ENCODE measurements at regions not wholly inside any gene's neighbourhood (a gene's known extent, or its start where the extent isn't known, plus 50 kb on each side); places are given as distances from the start of the nearest gene placed in this dataset.
"Not testable (repeated sequence)": the region's sequence is repeated elsewhere in the genome, so short reads cannot be mapped to it uniquely, and the experiment has no call there.

GRCh38 chr16:7804635-7805195 is 472.1 kb downstream of the RBFOX1 start:
- Histone ChIP-seq H3K36me3 (ENCODE audit: control insufficient read depth, insufficient read depth, low read length) (no peaks in the 10 kb centered on the region), H3K9me3 (ENCODE audit: control insufficient read depth, low read length) (no peaks in the 10 kb centered on the region), H3K27me3 (ENCODE audit: control insufficient read depth, insufficient read depth, low read length) (no peaks in the 10 kb centered on the region), H3K4me1 (ENCODE audit: control insufficient read depth, insufficient read depth, low read length) (no peaks in the 10 kb centered on the region), H3K9ac (ENCODE audit: low read length) (no peak overlapping the region), H3K4me3 (ENCODE audit: low read length) (no peak overlapping the region)

GRCh38 chr16:7792346-7792745 is 459.7 kb downstream of the RBFOX1 start:
- no peaks in the 10 kb centered on the region for H3K4me1 ChIP-seq (ENCODE audit: control insufficient read depth, insufficient read depth, low read length)
- no peaks in the 10 kb centered on the region for H3K27me3 ChIP-seq (ENCODE audit: control insufficient read depth, insufficient read depth, low read length)
- H3K36me3 ChIP-seq (ENCODE audit: control insufficient read depth, insufficient read depth, low read length) = no peaks in the 10 kb centered on the region
- no peaks in the 10 kb centered on the region for H3K9me3 ChIP-seq (ENCODE audit: control insufficient read depth, low read length)
- no peak overlapping the region for H3K9ac ChIP-seq (ENCODE audit: low read length)
- H3K4me3 ChIP-seq (ENCODE audit: low read length) = no peak overlapping the region

- Histone ChIP-seq H3K4me1 (ENCODE audit: control insufficient read depth, insufficient read depth, low read length) (no peaks in the 10 kb centered on the region), H3K9ac (ENCODE audit: low read length) (no peak overlapping the region), H3K4me3 (ENCODE audit: low read length) (no peak overlapping the region), H3K9me3 (ENCODE audit: control insufficient read depth, low read length) (no peaks in the 10 kb centered on the region), H3K27me3 (ENCODE audit: control insufficient read depth, insufficient read depth, low read length) (no peaks in the 10 kb centered on the region), H3K36me3 (ENCODE audit: control insufficient read depth, insufficient read depth, low read length) (no peaks in the 10 kb centered on the region)
These were observed 458.5 kb downstream of the RBFOX1 start for GRCh38 chr16:7791028-7791590.

GRCh38 chr16:7775072-7775488 is 442.4 kb downstream of the RBFOX1 start:
- no peaks in the 10 kb centered on the region for H3K9me3 ChIP-seq (ENCODE audit: control insufficient read depth, low read length)
- no peaks in the 10 kb centered on the region for H3K4me1 ChIP-seq (ENCODE audit: control insufficient read depth, insufficient read depth, low read length)
- no peaks in the 10 kb centered on the region for H3K27me3 ChIP-seq (ENCODE audit: control insufficient read depth, insufficient read depth, low read length)
- no peak overlapping the region for H3K4me3 ChIP-seq (ENCODE audit: low read length)
- no peak overlapping the region for H3K9ac ChIP-seq (ENCODE audit: low read length)
- H3K36me3 ChIP-seq (ENCODE audit: control insufficient read depth, insufficient read depth, low read length) = no peaks in the 10 kb centered on the region

GRCh38 chr16:7772722-7773121 is 440.1 kb downstream of the RBFOX1 start:
- no peak overlapping the region for H3K9ac ChIP-seq (ENCODE audit: low read length)
- H3K4me3 ChIP-seq (ENCODE audit: low read length) = no peak overlapping the region
- H3K4me1 ChIP-seq (ENCODE audit: control insufficient read depth, insufficient read depth, low read length) = no peaks in the 10 kb centered on the region
- H3K9me3 ChIP-seq (ENCODE audit: control insufficient read depth, low read length) = no peaks in the 10 kb centered on the region
- no peaks in the 10 kb centered on the region for H3K36me3 ChIP-seq (ENCODE audit: control insufficient read depth, insufficient read depth, low read length)
- H3K27me3 ChIP-seq (ENCODE audit: control insufficient read depth, insufficient read depth, low read length) = no peaks in the 10 kb centered on the region

GRCh38 chr16:7769091-7769490 is 436.4 kb downstream of the RBFOX1 start:
- not testable (repeated sequence) for H3K4me1 ChIP-seq (ENCODE audit: control insufficient read depth, insufficient read depth, low read length); H3K9me3 ChIP-seq (ENCODE audit: control insufficient read depth, low read length); H3K36me3 ChIP-seq (ENCODE audit: control insufficient read depth, insufficient read depth, low read length); H3K27me3 ChIP-seq (ENCODE audit: control insufficient read depth, insufficient read depth, low read length); H3K9ac ChIP-seq (ENCODE audit: low read length); H3K4me3 ChIP-seq (ENCODE audit: low read length)

GRCh38 chr16:7765079-7765550 is 432.5 kb downstream of the RBFOX1 start:
- no peak overlapping the region for H3K4me3 ChIP-seq (ENCODE audit: low read length)
- H3K9ac ChIP-seq (ENCODE audit: low read length) = no peak overlapping the region
- no peaks in the 10 kb centered on the region for H3K27me3 ChIP-seq (ENCODE audit: control insufficient read depth, insufficient read depth, low read length)
- no peaks in the 10 kb centered on the region for H3K36me3 ChIP-seq (ENCODE audit: control insufficient read depth, insufficient read depth, low read length)
- H3K4me1 ChIP-seq (ENCODE audit: control insufficient read depth, insufficient read depth, low read length) = no peaks in the 10 kb centered on the region
- H3K9me3 ChIP-seq (ENCODE audit: control insufficient read depth, low read length) = no peaks in the 10 kb centered on the region

GRCh38 chr16:7763111-7763510 is 430.5 kb downstream of the RBFOX1 start:
- Histone ChIP-seq H3K27me3 (ENCODE audit: control insufficient read depth, insufficient read depth, low read length) (no peaks in the 10 kb centered on the region), H3K36me3 (ENCODE audit: control insufficient read depth, insufficient read depth, low read length) (no peaks in the 10 kb centered on the region), H3K9me3 (ENCODE audit: control insufficient read depth, low read length) (no peaks in the 10 kb centered on the region), H3K4me1 (ENCODE audit: control insufficient read depth, insufficient read depth, low read length) (no peaks in the 10 kb centered on the region), H3K4me3 (ENCODE audit: low read length) (no peak overlapping the region), H3K9ac (ENCODE audit: low read length) (no peak overlapping the region)
